HG03558 (cell line): ENCODE measurements at regions not wholly inside any gene's neighbourhood (a gene's known extent, or its start where the extent isn't known, plus 50 kb on each side); places are given as distances from the start of the nearest gene placed in this dataset.
"Not testable (repeated sequence)": the region's sequence is repeated elsewhere in the genome, so short reads cannot be mapped to it uniquely, and the experiment has no call there.

Source experiments
- ATAC-seq: cut with Tn5 transposase; IDR thresholded peaks from one replicate; pipeline ENCODE4 v1.9.1; 2021; ENCODE audit warnings: moderate number of reproducible peaks; ENCODE audit not compliant: unreplicated experiment; ENCODE audit errors: extremely low read depth

DNA sequence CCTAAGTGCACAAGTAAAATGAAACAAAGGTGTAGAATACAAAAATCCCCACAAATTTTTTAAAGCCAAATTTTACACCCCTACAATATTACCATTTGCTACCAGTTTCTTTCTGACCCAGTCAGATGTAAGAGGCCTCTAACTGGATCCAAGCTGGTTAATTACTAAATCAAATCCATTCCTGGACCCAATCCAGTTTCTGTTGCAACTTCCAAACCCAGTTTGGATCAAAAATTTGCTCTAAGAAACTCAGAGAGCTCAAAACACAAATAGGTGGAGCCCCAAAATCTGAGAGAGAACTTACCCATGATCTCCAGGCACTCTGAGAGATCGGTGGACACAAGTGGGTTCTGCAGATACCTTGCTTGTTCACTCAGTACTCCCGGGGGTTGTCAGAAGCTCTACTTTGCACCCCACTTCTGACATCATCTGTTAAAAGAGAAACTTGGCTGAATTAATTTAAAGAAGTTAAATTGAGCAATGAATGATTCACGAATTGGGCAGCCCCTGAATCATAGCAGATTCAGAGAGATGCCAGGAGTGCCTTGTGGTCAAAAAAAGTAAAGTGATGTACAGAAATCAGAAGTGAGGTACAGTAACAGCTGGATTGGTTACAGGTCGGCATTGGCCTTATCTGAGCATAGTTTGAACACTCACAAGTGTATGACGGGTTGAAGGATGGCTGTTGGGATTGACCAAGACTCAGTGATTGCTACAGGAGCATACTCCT, 448.0 kb downstream of the KCNT2 start:
- ATAC-seq = no peak

GRCh38 chr1:196155586-196155985, 452.7 kb downstream of the KCNT2 start:
- no peak for ATAC-seq

DNA sequence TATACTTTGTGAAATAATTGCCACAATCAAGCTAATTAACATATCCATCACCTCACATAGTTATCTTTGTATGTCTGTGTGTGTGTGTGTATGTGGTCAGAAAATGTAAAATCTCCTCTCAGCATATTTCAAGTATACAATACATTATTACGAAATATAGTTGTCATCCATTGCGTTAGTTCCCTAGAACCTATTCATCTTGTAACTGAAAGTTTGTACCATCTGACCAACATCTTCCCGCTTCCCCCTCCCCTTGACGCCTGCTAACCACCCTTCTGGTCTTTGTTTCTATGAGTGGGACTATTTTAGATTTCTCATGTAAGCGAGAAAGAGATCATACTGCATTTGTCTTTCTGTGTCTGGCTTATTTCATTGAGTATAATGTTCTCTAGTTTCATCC, 455.3 kb downstream of the KCNT2 start:
- no peak for ATAC-seq

DNA sequence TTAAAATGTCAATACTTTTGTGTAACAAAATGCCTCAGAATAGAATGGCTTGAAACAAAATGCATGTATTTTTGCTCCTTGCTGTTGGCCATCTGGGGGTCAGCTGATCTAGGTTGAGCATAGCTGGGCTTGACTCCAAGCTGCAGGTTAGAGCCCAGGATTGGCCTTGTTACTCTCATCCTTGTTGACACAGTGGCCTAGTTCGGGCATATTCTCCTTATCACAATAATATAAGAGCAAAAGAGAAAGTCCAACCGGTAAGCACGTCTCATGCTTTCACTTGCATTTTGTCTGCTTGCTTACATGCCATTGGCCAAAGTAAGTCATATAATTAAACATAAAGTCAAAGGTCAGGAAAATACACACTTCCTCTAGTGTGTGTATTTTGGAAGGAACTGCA, 456.2 kb downstream of the KCNT2 start:
- ATAC-seq = no peak

DNA sequence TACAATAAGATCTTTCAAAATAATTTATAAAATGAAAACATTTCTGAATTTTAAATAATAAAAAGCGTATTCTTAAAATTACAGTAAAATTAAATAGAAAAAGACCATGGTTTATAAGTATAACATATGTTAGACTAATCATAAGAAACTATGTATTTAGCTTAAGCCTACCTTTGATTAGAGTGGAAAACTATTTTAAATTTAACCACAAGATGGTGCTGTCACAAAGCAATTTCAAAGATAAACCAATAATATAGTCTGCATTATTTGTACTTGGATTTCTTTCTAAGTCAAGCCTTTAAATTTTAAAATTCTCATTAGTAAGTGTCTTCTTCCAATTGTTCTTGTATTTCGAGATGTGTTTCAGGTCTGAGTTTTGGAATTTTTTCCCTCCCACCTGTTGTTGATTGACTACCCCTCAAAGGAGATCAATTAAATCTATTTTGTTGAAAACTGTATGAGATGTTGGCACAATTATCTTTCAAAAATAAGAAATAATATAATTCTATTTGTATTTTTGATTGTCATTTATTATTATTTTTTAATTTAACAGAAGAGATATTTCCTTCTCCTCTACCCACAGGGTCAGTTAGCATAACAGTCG, 459.8 kb downstream of the KCNT2 start:
- ATAC-seq = no peak

DNA sequence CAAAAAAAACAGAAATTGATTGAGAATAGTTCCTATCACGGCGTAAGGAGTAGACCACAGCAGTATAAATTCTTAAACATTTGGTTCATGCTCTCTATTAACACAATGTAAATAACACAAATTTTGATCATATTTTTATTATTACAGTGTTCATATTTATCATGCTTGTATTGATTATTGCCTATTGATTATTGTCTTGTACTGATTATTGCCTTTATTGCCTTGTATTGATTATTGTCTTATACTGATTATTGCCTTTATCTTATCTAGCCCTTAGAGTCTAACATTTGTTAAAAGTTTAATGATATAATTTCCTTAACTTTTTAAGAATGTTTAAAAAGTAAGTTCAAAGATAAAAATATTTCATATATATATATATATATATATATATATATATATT, 460.7 kb downstream of the KCNT2 start:
- no peak for ATAC-seq

DNA sequence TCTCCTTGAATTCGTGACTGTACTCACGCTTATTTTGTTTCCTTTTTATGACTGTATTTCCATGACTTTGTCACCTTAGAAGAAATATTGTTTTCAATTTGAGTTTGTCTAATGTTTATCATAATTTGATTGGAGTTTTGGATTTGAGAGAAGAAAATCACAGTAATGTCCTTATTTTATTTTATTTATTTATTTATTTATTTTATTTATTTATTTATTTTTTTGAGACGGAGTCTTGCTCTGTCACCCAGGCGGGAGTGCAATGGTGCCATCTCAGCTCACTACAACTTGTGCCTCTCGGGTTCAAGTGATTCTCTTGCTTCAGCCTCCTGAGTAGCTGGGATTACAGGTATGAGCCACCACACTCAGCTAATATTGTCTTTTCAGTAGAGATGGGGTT, 463.1 kb downstream of the KCNT2 start:
- not testable (repeated sequence) for ATAC-seq

- no peak for ATAC-seq
Measured at GRCh38 chr1:196144588-196144987, 463.7 kb downstream of the KCNT2 start.

GRCh38 chr1:196143602-196144342, 464.5 kb downstream of the KCNT2 start:
- no peak for ATAC-seq

GRCh38 chr1:196142111-196142640, 466.1 kb downstream of the KCNT2 start:
- ATAC-seq = no peak

GRCh38 chr1:196136396-196136795, 471.8 kb downstream of the KCNT2 start:
- ATAC-seq = no peak

GRCh38 chr1:196131691-196132090, 476.5 kb downstream of the KCNT2 start:
- no peak for ATAC-seq

DNA sequence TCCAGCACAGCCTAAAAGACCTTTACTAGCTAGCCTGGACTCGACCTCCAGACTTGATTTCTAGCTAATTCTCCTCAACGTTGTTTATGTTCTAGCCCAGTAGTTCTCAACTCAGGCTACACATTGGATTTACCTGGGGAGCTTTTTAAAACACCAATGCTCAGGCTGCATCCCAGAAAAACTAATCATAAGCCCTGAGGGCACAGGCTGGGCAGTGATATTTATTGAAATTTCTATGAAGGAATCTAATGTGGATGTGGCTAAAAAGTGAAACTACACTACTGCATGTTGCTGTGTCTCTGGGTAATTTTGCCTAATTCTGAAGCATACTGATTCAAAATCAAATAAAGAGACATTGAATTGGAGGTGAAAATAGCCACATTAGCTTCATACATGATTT, 479.4 kb downstream of the KCNT2 start:
- ATAC-seq = no peak

GRCh38 chr1:196121181-196121580, 487.1 kb downstream of the KCNT2 start:
- no peak for ATAC-seq

DNA sequence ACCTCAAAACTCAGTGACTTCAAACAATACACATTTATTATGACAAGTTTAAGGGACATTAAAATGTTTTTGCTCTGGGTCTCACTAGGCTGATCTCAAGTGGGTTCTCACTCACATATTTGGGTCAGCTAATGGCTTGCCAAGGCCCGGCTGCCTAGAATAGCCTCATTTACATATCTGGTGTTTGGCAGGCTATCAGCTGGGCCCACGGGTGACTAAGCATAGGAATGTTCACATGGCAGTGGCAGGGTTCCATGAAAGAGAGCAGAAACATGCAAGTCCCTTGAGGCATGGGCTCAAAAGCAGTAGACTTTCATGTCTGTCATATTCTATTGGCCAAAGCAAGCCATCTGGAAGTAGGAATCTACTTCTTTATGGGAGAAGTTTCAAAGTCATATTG, 492.6 kb downstream of the KCNT2 start:
- no peak for ATAC-seq

DNA sequence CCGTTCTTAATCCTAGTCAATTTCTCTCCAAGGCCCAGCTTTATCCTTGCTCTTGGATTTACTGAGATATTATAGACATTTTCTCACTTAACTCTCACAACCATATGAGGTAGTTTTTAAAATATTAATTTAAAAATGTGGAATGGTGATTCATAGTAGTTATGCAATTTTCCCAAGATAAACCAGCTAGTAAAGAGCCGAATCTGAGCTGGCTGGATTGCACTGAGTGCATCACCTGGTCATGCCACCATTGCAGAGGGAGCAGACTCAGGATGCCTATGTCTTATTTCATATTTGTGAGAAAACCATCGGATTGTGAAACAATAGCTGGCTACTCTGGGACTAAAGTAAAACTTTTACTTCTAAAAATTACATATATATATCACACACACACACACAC, 494.0 kb downstream of the KCNT2 start:
- no peak for ATAC-seq

- not testable (repeated sequence) for ATAC-seq
Measured at GRCh38 chr1:196108990-196109389, 499.2 kb downstream of the KCNT2 start.

GRCh38 chr1:196105901-196106300, 502.3 kb downstream of the KCNT2 start:
- ATAC-seq = no peak

DNA sequence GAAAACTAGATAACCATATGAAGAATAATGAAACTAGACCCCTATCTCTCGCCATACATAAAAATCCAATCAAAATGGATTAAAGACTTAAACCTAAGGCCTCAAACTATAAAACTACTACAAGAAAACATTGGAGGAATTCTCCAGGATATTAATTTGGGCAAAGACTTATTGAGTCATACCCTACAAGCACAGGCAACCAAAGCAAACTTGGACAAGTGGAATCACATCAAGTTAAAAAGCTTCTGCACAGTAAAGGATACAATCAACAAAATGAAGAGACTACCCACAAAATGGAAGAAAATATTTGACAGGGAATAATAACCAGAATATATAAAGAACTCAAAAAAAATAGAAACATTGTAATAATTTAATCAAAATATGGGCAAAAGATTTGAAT, 505.4 kb downstream of the KCNT2 start:
- ATAC-seq = no peak

- ATAC-seq = no peak
Measured at GRCh38 chr1:196098000-196098399, 510.2 kb downstream of the KCNT2 start.

GRCh38 chr1:196094821-196095220, 513.4 kb downstream of the KCNT2 start:
- no peak for ATAC-seq
